ENCODE measurements at regions not wholly inside any gene's neighbourhood (a gene's known extent, or its start where the extent isn't known, plus 50 kb on each side); places are given as distances from the start of the nearest gene placed in this dataset.

DNA sequence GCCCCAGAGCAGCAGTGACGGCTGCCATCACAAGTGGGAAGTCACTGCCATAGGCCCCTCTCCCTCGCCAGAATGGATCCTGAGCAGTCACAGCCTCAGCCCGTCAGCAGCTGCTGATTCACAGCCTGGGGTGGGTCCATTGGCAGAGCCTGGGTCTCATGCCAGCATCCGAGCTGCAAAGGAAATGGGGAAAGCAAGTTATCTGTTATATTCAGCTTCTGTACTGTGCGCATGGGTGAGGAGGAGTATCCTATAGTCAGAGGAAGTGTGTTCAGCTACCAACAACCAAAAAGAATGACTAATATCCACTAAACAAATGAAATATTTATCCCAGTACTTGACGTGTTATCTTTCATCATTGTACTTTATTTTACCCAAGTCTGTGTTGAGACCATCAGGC lies 119.7 kb downstream of the RCN1 start (continued):
- no peak for TF ChIP-seq GLIS2 (tag by site-specific recombination; IDR thresholded peaks at IDR 0.05)

DNA sequence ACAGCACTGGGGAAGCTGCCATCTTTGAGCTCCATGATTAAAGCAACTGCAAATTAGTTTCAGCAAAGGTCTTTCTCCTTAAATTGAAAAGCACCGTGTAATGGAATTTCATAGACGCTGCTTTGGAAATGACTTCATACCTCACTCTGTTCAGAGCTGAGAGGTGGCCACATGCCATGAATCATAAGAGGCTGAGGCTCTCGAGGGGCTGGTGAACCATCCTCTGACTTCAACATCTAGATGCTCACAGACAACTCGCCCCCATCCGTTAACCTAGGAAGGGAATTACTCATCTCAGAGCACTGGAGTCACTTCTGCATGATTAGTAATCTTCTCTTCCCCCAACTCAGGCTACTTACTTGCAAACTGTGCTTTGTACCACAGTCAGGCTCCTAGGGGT lies 122.3 kb downstream of the RCN1 start:
- CTCF ChIA-PET: interaction anchor here (0.6 to 3.0 kb wide), 8 partner anchors 10 to 930 kb away, joined by 3 to 13 read pairs (median 4); no protein-coding TSS in a partner anchor
- H3K27ac ChIP-seq (ENCODE audit: extremely low read depth, low read depth, low read length): no peak overlapping the region
- POLR2A ChIA-PET: no interaction called here

DNA sequence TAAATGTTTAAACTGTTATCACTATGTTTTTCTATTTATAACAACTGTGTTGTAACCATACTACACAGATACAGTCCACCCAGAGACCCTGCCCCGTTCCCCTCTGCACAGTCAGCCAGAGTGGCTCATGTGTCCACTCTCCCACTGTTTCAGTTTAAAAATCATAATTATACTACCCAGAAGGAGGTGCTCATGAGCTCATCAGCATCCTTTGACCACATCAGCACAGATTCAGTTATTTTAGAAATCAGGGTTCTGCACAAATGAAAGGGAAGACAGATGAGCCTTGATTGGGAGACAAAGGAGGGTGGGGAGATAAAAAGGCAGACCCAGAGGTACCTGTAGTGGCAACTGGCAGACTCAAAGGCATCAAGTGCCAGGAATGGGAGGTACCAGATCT lies 124.3 kb downstream of the RCN1 start:
- no peak overlapping the region for H3K4me3 ChIP-seq (ENCODE audit: low read depth, low read length)
- no peaks in the 10 kb centered on the region for H3K36me3 ChIP-seq (ENCODE audit: control insufficient read depth in 2 of 2, insufficient read depth in 1 of 2, low read length in 2 of 2)
- H3K27ac ChIP-seq (ENCODE audit: extremely low read depth, low read depth, low read length): no peak overlapping the region
- H3K9me3 ChIP-seq (ENCODE audit: control insufficient read depth, insufficient read depth, low read depth, low read length): no peaks in the 10 kb centered on the region
- H3K4me1 ChIP-seq (ENCODE audit: control insufficient read depth, insufficient read depth, low read length): no peaks in the 10 kb centered on the region
- POLR2A ChIA-PET: no interaction called here
- CTCF ChIA-PET: interaction anchor here (0.5 to 3.0 kb wide), 8 partner anchors 8 to 385 kb away, joined by 3 to 13 read pairs (median 4); no protein-coding TSS in a partner anchor
- TF ChIP-seq ZNF10 (tag by site-specific recombination; IDR thresholded peaks at IDR 0.05) (no peak), ZNF248 (tag by site-specific recombination; IDR thresholded peaks at IDR 0.05) (no peak), SP2 (tag by site-specific recombination; IDR thresholded peaks at IDR 0.05) (no peak), ZBTB7A (tag by site-specific recombination; IDR thresholded peaks at IDR 0.05; ENCODE audit: low read depth) (no peak), ZBTB48 (tag by site-specific recombination; IDR thresholded peaks at IDR 0.05) (no peak), SP3 (tag by site-specific recombination; IDR thresholded peaks at IDR 0.05) (no peak)

More for the DNA sequence above, 122.3 kb downstream of the RCN1 start:
- no peaks in the 10 kb centered on the region for H3K36me3 ChIP-seq (ENCODE audit: control insufficient read depth in 2 of 2, insufficient read depth in 1 of 2, low read length in 2 of 2)
- TF ChIP-seq ZNF629 (tag by site-specific recombination; IDR thresholded peaks at IDR 0.05): peak; percentile 52; the same call in 1 of the 2 replicates
- TF ChIP-seq KLF16 (tag by site-specific recombination; IDR thresholded peaks at IDR 0.05): no peak
- TF ChIP-seq ZBTB17 (tag by site-specific recombination; IDR thresholded peaks at IDR 0.05): peak; percentile 34; the same call in 1 of the 2 replicates
- TF ChIP-seq, protein P1, sequence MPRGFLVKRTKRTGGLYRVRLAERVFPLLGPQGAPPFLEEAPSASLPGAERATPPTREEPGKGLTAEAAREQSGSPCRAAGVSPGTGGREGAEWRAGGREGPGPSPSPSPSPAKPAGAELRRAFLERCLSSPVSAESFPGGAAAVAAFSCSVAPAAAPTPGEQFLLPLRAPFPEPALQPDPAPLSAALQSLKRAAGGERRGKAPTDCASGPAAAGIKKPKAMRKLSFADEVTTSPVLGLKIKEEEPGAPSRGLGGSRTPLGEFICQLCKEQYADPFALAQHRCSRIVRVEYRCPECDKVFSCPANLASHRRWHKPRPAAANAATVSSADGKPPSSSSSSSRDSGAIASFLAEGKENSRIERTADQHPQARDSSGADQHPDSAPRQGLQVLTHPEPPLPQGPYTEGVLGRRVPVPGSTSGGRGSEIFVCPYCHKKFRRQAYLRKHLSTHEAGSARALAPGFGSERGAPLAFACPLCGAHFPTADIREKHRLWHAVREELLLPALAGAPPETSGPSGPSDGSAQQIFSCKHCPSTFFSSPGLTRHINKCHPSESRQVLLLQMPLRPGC (tag by site-specific recombination; IDR thresholded peaks at IDR 0.05): peak; percentile 52
- TF ChIP-seq ZNF184 (tag by site-specific recombination; IDR thresholded peaks at IDR 0.05): peak; percentile 15; the same call in 1 of the 2 replicates
- no peak for TF ChIP-seq ZNF121 (tag by site-specific recombination; IDR thresholded peaks at IDR 0.05)
- no peak overlapping the region for H3K4me3 ChIP-seq (ENCODE audit: low read depth, low read length)
- no peaks in the 10 kb centered on the region for H3K4me1 ChIP-seq (ENCODE audit: control insufficient read depth, insufficient read depth, low read length)
- no peaks in the 10 kb centered on the region for H3K9me3 ChIP-seq (ENCODE audit: control insufficient read depth, insufficient read depth, low read depth, low read length)

DNA sequence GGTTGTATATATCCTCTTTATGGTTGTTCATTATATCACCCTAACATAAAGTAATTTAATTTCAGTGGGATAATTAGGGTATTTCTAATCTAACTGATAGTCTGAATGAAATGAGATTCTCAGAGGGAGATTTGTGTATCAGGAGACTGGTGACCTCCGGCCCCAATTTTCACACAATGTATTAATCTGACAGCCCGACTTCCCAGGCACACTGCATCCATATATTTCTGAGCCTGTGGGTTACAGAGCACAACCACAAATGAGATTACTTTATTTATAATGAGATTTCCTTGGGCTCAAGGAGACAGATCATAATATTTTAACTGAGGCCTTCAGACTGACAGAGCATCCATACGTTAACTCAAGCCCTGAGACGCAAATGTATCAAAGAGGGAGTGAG lies 125.9 kb downstream of the RCN1 start:
- POLR2A ChIA-PET: no interaction called here
- H3K4me1 ChIP-seq (ENCODE audit: control insufficient read depth, insufficient read depth, low read length): no peaks in the 10 kb centered on the region
- TF ChIP-seq, protein P2, sequence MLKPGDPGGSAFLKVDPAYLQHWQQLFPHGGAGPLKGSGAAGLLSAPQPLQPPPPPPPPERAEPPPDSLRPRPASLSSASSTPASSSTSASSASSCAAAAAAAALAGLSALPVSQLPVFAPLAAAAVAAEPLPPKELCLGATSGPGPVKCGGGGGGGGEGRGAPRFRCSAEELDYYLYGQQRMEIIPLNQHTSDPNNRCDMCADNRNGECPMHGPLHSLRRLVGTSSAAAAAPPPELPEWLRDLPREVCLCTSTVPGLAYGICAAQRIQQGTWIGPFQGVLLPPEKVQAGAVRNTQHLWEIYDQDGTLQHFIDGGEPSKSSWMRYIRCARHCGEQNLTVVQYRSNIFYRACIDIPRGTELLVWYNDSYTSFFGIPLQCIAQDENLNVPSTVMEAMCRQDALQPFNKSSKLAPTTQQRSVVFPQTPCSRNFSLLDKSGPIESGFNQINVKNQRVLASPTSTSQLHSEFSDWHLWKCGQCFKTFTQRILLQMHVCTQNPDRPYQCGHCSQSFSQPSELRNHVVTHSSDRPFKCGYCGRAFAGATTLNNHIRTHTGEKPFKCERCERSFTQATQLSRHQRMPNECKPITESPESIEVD (tag by site-specific recombination; IDR thresholded peaks at IDR 0.05): no peak
- TF ChIP-seq ZNF544 (tag by site-specific recombination; IDR thresholded peaks at IDR 0.05): no peak
- TF ChIP-seq YY2 (tag by site-specific recombination; IDR thresholded peaks at IDR 0.05): no peak
- TF ChIP-seq ZNF23 (tag by site-specific recombination; IDR thresholded peaks at IDR 0.05; ENCODE audit: borderline replicate concordance): no peak
- TF ChIP-seq, protein P3, sequence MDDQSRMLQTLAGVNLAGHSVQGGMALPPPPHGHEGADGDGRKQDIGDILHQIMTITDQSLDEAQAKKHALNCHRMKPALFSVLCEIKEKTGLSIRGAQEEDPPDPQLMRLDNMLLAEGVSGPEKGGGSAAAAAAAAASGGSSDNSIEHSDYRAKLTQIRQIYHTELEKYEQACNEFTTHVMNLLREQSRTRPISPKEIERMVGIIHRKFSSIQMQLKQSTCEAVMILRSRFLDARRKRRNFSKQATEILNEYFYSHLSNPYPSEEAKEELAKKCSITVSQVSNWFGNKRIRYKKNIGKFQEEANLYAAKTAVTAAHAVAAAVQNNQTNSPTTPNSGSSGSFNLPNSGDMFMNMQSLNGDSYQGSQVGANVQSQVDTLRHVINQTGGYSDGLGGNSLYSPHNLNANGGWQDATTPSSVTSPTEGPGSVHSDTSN (CRISPR knock-in tag; IDR thresholded peaks at IDR 0.05): no peak
- no peaks in the 10 kb centered on the region for H3K9me3 ChIP-seq (ENCODE audit: control insufficient read depth, insufficient read depth, low read depth, low read length)
- H3K36me3 ChIP-seq (ENCODE audit: control insufficient read depth in 2 of 2, insufficient read depth in 1 of 2, low read length in 2 of 2): no peaks in the 10 kb centered on the region
- CTCF ChIA-PET: interaction anchor here (1.8 kb wide), 1 partner anchor 81 kb away, joined by 5 read pairs; no protein-coding TSS in a partner anchor
- H3K27ac ChIP-seq (ENCODE audit: extremely low read depth, low read depth, low read length): no peak overlapping the region
- no peak overlapping the region for H3K4me3 ChIP-seq (ENCODE audit: low read depth, low read length)

Data from HEK293 (cell line).